Peyer's patch (tissue), 4 donors: ENCODE measurements at regions not wholly inside any gene's neighbourhood (a gene's known extent, or its start where the extent isn't known, plus 50 kb on each side); places are given as distances from the start of the nearest gene placed in this dataset.

Source experiments
- DNase-seq, 3 donors: peaks; one replicate each; pipeline ENCODE4 v3.0.0-alpha.2; 2017 to 2019
- H3K27ac ChIP-seq, 4 donors: fragments of 200-600 bp; sonication (generic); one replicate each; pipeline ENCODE4 v1.5.1; 2016 to 2019
- H3K27me3 ChIP-seq, 2 donors: fragments of 200-600 bp; sonication (generic); one replicate each; pipeline ENCODE4 v1.5.1; 2019
- H3K36me3 ChIP-seq, 3 donors: fragments of 200-600 bp; sonication (generic); one replicate each; pipeline ENCODE4 v1.5.1; 2016 to 2019
- H3K4me1 ChIP-seq, 4 donors: fragments of 200-600 bp; sonication (generic); one replicate each; pipeline ENCODE4 v1.5.1; 2016 to 2019
- H3K4me3 ChIP-seq, 4 donors: fragments of 200-600 bp; sonication (generic); 1 replicate in 3 of 4; 2 replicates in 1 of 4; pipeline ENCODE4 v1.5.1; 2016 to 2019; ENCODE audit warnings: mild to moderate bottlenecking in 1 of 4
- H3K9me3 ChIP-seq, 4 donors: fragments of 200-600 bp; sonication (generic); one replicate each; pipeline ENCODE4 v1.5.1; 2016 to 2019; ENCODE audit warnings: mild to moderate bottlenecking in 1 of 4
- POLR2A ChIP-seq, 2 donors: fragments of 450-650 bp; IDR thresholded peaks; one replicate each; pipeline ENCODE4 v1.5.1; 2017; ENCODE audit warnings: antibody characterized with exemption in 2 of 2, mild to moderate bottlenecking in 2 of 2, moderate library complexity in 2 of 2
- TF ChIP-seq, protein P1 (sequence below), 6 experiments: fragments of 450-650 bp in 4 of 6; fragments of 200-600 bp in 2 of 6; sonication (generic) in 1 of 6; IDR thresholded peaks; one replicate each; pipeline ENCODE4 v1.5.1; 2017 to 2019; ENCODE audit warnings: antibody characterized with exemption in 6 of 6, mild to moderate bottlenecking in 3 of 6, moderate library complexity in 1 of 6

GRCh38 chr21:34203851-34204420 is 130.6 kb downstream of the MRPS6 start:
- Histone ChIP-seq H3K27ac (no peak overlapping the region), H3K9me3 (no peaks in the 10 kb centered on the region), H3K4me1 (peaks cover 0 to 22% (median 3%) of the 10 kb centered on the region in 4 donors), H3K27me3 (no peaks in the 10 kb centered on the region), H3K36me3 (no peaks in the 10 kb centered on the region), H3K4me3 (no peak overlapping the region)
- DNase-seq = no peak
- TF ChIP-seq, protein P1, sequence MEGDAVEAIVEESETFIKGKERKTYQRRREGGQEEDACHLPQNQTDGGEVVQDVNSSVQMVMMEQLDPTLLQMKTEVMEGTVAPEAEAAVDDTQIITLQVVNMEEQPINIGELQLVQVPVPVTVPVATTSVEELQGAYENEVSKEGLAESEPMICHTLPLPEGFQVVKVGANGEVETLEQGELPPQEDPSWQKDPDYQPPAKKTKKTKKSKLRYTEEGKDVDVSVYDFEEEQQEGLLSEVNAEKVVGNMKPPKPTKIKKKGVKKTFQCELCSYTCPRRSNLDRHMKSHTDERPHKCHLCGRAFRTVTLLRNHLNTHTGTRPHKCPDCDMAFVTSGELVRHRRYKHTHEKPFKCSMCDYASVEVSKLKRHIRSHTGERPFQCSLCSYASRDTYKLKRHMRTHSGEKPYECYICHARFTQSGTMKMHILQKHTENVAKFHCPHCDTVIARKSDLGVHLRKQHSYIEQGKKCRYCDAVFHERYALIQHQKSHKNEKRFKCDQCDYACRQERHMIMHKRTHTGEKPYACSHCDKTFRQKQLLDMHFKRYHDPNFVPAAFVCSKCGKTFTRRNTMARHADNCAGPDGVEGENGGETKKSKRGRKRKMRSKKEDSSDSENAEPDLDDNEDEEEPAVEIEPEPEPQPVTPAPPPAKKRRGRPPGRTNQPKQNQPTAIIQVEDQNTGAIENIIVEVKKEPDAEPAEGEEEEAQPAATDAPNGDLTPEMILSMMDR (IDR thresholded peaks at IDR 0.05) = no peak
- no peak for TF ChIP-seq POLR2A (IDR thresholded peaks at IDR 0.05)

DNA sequence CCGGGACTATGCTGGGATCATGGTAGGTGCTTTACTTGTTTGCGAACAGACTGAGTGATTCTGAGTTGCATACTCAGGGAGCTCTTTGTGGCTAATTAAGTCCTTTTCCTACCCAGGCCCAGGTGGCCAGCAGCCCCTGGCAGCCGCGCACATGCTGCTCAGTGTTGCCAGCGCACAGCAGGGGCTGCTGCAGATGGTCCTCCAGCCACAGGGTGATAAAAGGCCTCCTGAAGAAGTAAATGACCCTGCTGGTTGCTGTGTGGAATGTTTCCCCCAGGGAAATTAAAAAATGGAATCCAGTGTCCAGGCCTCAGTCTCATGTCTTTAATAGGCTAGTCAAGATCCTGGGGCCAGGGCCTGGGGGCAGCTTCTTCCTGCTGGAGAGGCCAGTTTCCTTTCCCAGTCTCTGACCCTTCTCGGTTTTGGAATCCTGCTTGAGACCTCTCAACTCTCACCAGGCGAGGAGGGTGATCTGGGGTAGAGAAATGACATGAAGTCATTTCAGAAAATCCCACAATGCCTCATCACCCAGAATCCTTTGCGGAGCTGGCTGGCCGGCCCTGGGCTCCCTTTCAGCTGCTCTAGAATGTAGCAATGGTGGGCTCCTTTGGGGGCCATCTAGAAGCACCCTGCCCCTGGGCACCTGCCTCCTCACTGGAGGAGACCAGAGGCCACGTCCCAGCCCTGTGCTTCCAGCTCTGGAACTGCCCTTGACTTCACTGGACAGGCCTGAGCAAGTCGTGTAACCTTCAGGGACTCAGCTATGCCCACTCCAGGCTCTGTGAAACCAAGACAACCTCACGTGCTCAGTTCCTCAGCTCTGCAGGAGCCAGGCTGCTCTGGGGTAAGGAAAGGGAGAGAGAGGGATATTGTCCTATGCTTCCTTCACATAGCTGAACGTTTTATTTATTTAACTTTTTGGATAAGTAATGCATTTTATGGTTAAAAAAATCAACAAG is 131.4 kb downstream of the MRPS6 start:
- Histone ChIP-seq H3K27ac (no peak overlapping the region), H3K4me1 (peaks cover 0 to 18% (median 3%) of the 10 kb centered on the region in 4 donors), H3K4me3 (no peak overlapping the region), H3K9me3 (no peaks in the 10 kb centered on the region), H3K27me3 (no peaks in the 10 kb centered on the region), H3K36me3 (no peaks in the 10 kb centered on the region)
- DNase-seq = no peak
- TF ChIP-seq POLR2A (IDR thresholded peaks at IDR 0.05) = no peak
- TF ChIP-seq, protein P1 (IDR thresholded peaks at IDR 0.05) = no peak

GRCh38 chr21:34205811-34206571 is 132.6 kb downstream of the MRPS6 start:
- Histone ChIP-seq H3K4me1 (peaks cover 0 to 14% (median 3%) of the 10 kb centered on the region in 4 donors), H3K36me3 (no peaks in the 10 kb centered on the region), H3K9me3 (no peaks in the 10 kb centered on the region), H3K27me3 (no peaks in the 10 kb centered on the region), H3K4me3 (no peak overlapping the region), H3K27ac (no peak overlapping the region)
- DNase-seq = no peak
- TF ChIP-seq, protein P1 (IDR thresholded peaks at IDR 0.05) = no peak
- TF ChIP-seq POLR2A (IDR thresholded peaks at IDR 0.05) = no peak

GRCh38 chr21:34213959-34214358 is 140.6 kb downstream of the MRPS6 start:
- H3K9me3 ChIP-seq = no peaks in the 10 kb centered on the region
- no peaks in the 10 kb centered on the region for H3K36me3 ChIP-seq
- H3K4me3 ChIP-seq = no peak overlapping the region
- no peak for DNase-seq
- H3K4me1 ChIP-seq = no peaks in the 10 kb centered on the region
- H3K27ac ChIP-seq = no peak overlapping the region
- no peaks in the 10 kb centered on the region for H3K27me3 ChIP-seq
- TF ChIP-seq POLR2A (IDR thresholded peaks at IDR 0.05) = no peak
- TF ChIP-seq, protein P1 (IDR thresholded peaks at IDR 0.05) = no peak

- Histone ChIP-seq H3K27me3 (no peaks in the 10 kb centered on the region), H3K4me1 (no peaks in the 10 kb centered on the region), H3K36me3 (no peaks in the 10 kb centered on the region), H3K27ac (no peak overlapping the region), H3K4me3 (no peak overlapping the region), H3K9me3 (no peaks in the 10 kb centered on the region)
- no peak for DNase-seq
- TF ChIP-seq, protein P1 (IDR thresholded peaks at IDR 0.05) = no peak
- TF ChIP-seq POLR2A (IDR thresholded peaks at IDR 0.05) = no peak
Measured at GRCh38 chr21:34215501-34215900, 142.1 kb downstream of the MRPS6 start.
